ENCODE measurements at regions not wholly inside any gene's neighbourhood (a gene's known extent, or its start where the extent isn't known, plus 50 kb on each side); places are given as distances from the start of the nearest gene placed in this dataset.

- Mint-ChIP-seq H3K27me3 (peaks cover 3% of the 10 kb centered on the region), H3K4me3 (no peak overlapping the region), H3K27ac (no peak overlapping the region), H3K4me1 (no peaks in the 10 kb centered on the region), H3K36me3 (ENCODE audit: low read depth) (no peaks in the 10 kb centered on the region), H3K9me3 (no peaks in the 10 kb centered on the region)
- DNase-seq = no peak
- ChIA-PET POLR2A (no interaction called here), CTCF (no interaction called here)
These were observed 640.8 kb downstream of the TBC1D4 start for GRCh38 chr13:74841123-74841522.

GRCh38 chr13:74839656-74840055, 642.3 kb downstream of the TBC1D4 start:
- H3K4me3 Mint-ChIP-seq = no peak overlapping the region
- H3K27me3 Mint-ChIP-seq = peaks cover 3% of the 10 kb centered on the region
- no peak for DNase-seq
- H3K4me1 Mint-ChIP-seq = no peaks in the 10 kb centered on the region
- H3K27ac Mint-ChIP-seq = no peak overlapping the region
- POLR2A ChIA-PET = no interaction called here
- CTCF ChIA-PET = no interaction called here
- no peaks in the 10 kb centered on the region for H3K36me3 Mint-ChIP-seq (ENCODE audit: low read depth)
- H3K9me3 Mint-ChIP-seq = no peaks in the 10 kb centered on the region

GRCh38 chr13:74838096-74838495, 643.9 kb downstream of the TBC1D4 start:
- no peak overlapping the region for H3K4me3 Mint-ChIP-seq
- DNase-seq = no peak
- no peaks in the 10 kb centered on the region for H3K9me3 Mint-ChIP-seq
- ChIA-PET POLR2A (no interaction called here), CTCF (no interaction called here)
- H3K27me3 Mint-ChIP-seq = peaks cover 3% of the 10 kb centered on the region
- H3K27ac Mint-ChIP-seq = no peak overlapping the region
- H3K36me3 Mint-ChIP-seq (ENCODE audit: low read depth) = no peaks in the 10 kb centered on the region
- no peaks in the 10 kb centered on the region for H3K4me1 Mint-ChIP-seq

DNA sequence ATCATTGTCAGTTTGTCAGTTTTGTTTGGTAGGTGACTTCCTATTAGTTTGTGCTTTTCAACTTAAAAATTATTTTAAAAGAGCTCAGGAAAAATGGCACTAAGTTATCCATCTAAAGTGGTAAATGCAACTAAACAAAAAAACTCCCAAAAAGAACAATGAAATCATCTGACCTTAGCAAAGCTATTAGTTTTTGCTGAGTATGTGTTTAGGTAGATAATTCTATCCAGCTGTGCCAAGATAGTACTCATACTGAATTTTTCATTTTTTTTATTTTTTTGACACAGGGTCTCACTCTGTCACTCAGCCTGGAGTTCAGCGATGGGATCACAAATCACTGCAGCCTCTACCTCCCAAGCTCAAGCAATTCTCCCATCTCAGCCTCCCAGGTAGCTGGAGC, 645.3 kb downstream of the TBC1D4 start:
- Mint-ChIP-seq H3K9me3 (no peaks in the 10 kb centered on the region), H3K27ac (no peak overlapping the region), H3K36me3 (ENCODE audit: low read depth) (no peaks in the 10 kb centered on the region), H3K27me3 (no peaks in the 10 kb centered on the region), H3K4me1 (no peaks in the 10 kb centered on the region), H3K4me3 (no peak overlapping the region)
- POLR2A ChIA-PET = no interaction called here
- CTCF ChIA-PET = no interaction called here
- no peak for DNase-seq

DNA sequence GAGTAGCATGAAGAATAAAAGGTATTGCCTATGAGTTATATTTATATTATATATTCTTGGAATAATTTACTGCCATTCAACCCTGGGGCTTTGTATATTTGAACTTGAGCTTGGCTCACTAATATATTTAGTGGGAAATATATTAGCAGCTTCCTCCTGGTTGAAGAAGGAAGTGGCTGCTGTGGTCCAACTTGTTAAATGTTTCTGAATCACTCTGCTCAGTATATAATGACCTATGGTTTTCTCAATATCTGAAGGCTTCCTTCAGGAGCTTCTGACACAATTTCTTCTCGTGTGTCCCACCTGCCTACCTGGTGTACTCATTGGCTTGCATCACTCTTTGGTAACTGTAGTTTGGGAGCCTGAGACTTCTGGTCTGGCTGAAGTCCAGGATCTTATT, 646.4 kb downstream of the TBC1D4 start:
- DNase-seq = no peak
- no peaks in the 10 kb centered on the region for H3K27me3 Mint-ChIP-seq

GRCh38 chr13:74825938-74826246, 656.1 kb downstream of the TBC1D4 start:
- H3K27me3 Mint-ChIP-seq = no peaks in the 10 kb centered on the region
- CTCF ChIA-PET = no interaction called here
- H3K27ac Mint-ChIP-seq = no peak overlapping the region
- POLR2A ChIA-PET = no interaction called here
- H3K4me3 Mint-ChIP-seq = no peak overlapping the region
- H3K36me3 Mint-ChIP-seq (ENCODE audit: low read depth) = no peaks in the 10 kb centered on the region
- no peaks in the 10 kb centered on the region for H3K9me3 Mint-ChIP-seq
- no peaks in the 10 kb centered on the region for H3K4me1 Mint-ChIP-seq
- DNase-seq = no peak

More for the DNA sequence above, 646.4 kb downstream of the TBC1D4 start:
- ChIA-PET POLR2A (no interaction called here), CTCF (no interaction called here)
- Mint-ChIP-seq H3K9me3 (no peaks in the 10 kb centered on the region), H3K27ac (no peak overlapping the region), H3K4me3 (no peak overlapping the region), H3K4me1 (no peaks in the 10 kb centered on the region), H3K36me3 (ENCODE audit: low read depth) (no peaks in the 10 kb centered on the region)

- no peak for DNase-seq
- POLR2A ChIA-PET = no interaction called here
- H3K27ac Mint-ChIP-seq = no peak overlapping the region
These were observed 656.6 kb downstream of the TBC1D4 start for GRCh38 chr13:74825152-74825937.

GRCh38 chr13:74820809-74821208, 661.2 kb downstream of the TBC1D4 start:
- no peaks in the 10 kb centered on the region for H3K9me3 Mint-ChIP-seq
- ChIA-PET CTCF (no interaction called here), POLR2A (no interaction called here)

More at GRCh38 chr13:74825152-74825937, 656.6 kb downstream of the TBC1D4 start:
- H3K4me1 Mint-ChIP-seq = no peaks in the 10 kb centered on the region
- H3K9me3 Mint-ChIP-seq = no peaks in the 10 kb centered on the region
- H3K36me3 Mint-ChIP-seq (ENCODE audit: low read depth) = no peaks in the 10 kb centered on the region
- no peak overlapping the region for H3K4me3 Mint-ChIP-seq
- CTCF ChIA-PET = no interaction called here
- no peaks in the 10 kb centered on the region for H3K27me3 Mint-ChIP-seq

GRCh38 chr13:74819549-74819948, 662.4 kb downstream of the TBC1D4 start:
- H3K4me1 Mint-ChIP-seq = no peaks in the 10 kb centered on the region
- no peak overlapping the region for H3K4me3 Mint-ChIP-seq
- no peak overlapping the region for H3K27ac Mint-ChIP-seq
- no peak for DNase-seq
- POLR2A ChIA-PET = interaction anchor here (0.6 kb wide), 1 partner anchor 1644 kb away, joined by 7 read pairs; no protein-coding TSS in a partner anchor
- no peaks in the 10 kb centered on the region for H3K36me3 Mint-ChIP-seq (ENCODE audit: low read depth)
- peaks cover 2% of the 10 kb centered on the region for H3K27me3 Mint-ChIP-seq
- no peaks in the 10 kb centered on the region for H3K9me3 Mint-ChIP-seq
- CTCF ChIA-PET = no interaction called here

More at GRCh38 chr13:74820809-74821208, 661.2 kb downstream of the TBC1D4 start:
- DNase-seq = no peak
- Mint-ChIP-seq H3K36me3 (ENCODE audit: low read depth) (no peaks in the 10 kb centered on the region), H3K27me3 (peaks cover 2% of the 10 kb centered on the region), H3K4me3 (no peak overlapping the region), H3K27ac (no peak overlapping the region), H3K4me1 (no peaks in the 10 kb centered on the region)

- no peaks in the 10 kb centered on the region for H3K4me1 Mint-ChIP-seq
- ChIA-PET POLR2A (no interaction called here), CTCF (no interaction called here)
- no peak overlapping the region for H3K4me3 Mint-ChIP-seq
- H3K36me3 Mint-ChIP-seq (ENCODE audit: low read depth) = no peaks in the 10 kb centered on the region
- no peak for DNase-seq
- H3K27me3 Mint-ChIP-seq = peaks cover 2% of the 10 kb centered on the region
- peaks cover 1% of the 10 kb centered on the region for H3K9me3 Mint-ChIP-seq
- H3K27ac Mint-ChIP-seq = no peak overlapping the region
These were observed 665.2 kb downstream of the TBC1D4 start for GRCh38 chr13:74816737-74817136.

- H3K4me3 Mint-ChIP-seq = no peak overlapping the region
- ChIA-PET POLR2A (no interaction called here), CTCF (no interaction called here)
- DNase-seq = no peak
- peaks cover 3% of the 10 kb centered on the region for H3K27me3 Mint-ChIP-seq
- H3K9me3 Mint-ChIP-seq = no peaks in the 10 kb centered on the region
- no peaks in the 10 kb centered on the region for H3K36me3 Mint-ChIP-seq (ENCODE audit: low read depth)
- H3K27ac Mint-ChIP-seq = no peak overlapping the region
- no peaks in the 10 kb centered on the region for H3K4me1 Mint-ChIP-seq
These were observed 662.0 kb upstream of the KLF12 start for GRCh38 chr13:74796157-74796556.

GRCh38 chr13:74795526-74795925, 661.3 kb upstream of the KLF12 start:
- no peaks in the 10 kb centered on the region for H3K9me3 Mint-ChIP-seq
- no peaks in the 10 kb centered on the region for H3K36me3 Mint-ChIP-seq (ENCODE audit: low read depth)
- peaks cover 3% of the 10 kb centered on the region for H3K27me3 Mint-ChIP-seq
- ChIA-PET POLR2A (no interaction called here), CTCF (no interaction called here)
- H3K27ac Mint-ChIP-seq = no peak overlapping the region
- no peaks in the 10 kb centered on the region for H3K4me1 Mint-ChIP-seq
- no peak overlapping the region for H3K4me3 Mint-ChIP-seq
- no peak for DNase-seq

DNA sequence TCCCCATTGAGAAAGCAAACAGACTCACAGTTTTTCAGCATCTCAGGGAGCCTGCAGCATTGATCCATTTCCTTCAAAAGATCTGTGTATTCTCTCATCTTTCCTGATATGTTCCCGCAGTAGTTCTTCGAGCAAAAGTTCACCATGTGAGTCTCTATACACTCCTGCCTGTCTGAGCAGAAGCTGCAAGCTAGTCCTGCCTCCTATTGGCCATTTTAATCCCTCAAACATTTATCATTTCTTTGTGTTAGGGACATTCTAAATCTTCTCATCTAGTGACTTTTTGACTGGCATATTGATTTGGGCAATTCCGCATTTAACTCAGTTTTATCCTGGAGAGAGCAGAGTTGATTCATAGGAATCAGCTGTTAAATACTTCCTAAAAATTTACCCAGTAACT, 660.4 kb upstream of the KLF12 start:
- no peaks in the 10 kb centered on the region for H3K9me3 Mint-ChIP-seq
- ChIA-PET POLR2A (no interaction called here), CTCF (no interaction called here)
- no peak overlapping the region for H3K4me3 Mint-ChIP-seq
- no peak for DNase-seq
- no peaks in the 10 kb centered on the region for H3K4me1 Mint-ChIP-seq
- no peak overlapping the region for H3K27ac Mint-ChIP-seq
- peaks cover 7% of the 10 kb centered on the region for H3K27me3 Mint-ChIP-seq
- H3K36me3 Mint-ChIP-seq (ENCODE audit: low read depth) = no peaks in the 10 kb centered on the region

- H3K27me3 Mint-ChIP-seq = peaks cover 7% of the 10 kb centered on the region
- CTCF ChIA-PET = no interaction called here
- H3K4me1 Mint-ChIP-seq = no peaks in the 10 kb centered on the region
- POLR2A ChIA-PET = no interaction called here
- H3K4me3 Mint-ChIP-seq = no peak overlapping the region
- no peaks in the 10 kb centered on the region for H3K9me3 Mint-ChIP-seq
- no peak for DNase-seq
- H3K36me3 Mint-ChIP-seq (ENCODE audit: low read depth) = no peaks in the 10 kb centered on the region
- H3K27ac Mint-ChIP-seq = no peak overlapping the region
These were observed 659.9 kb upstream of the KLF12 start for GRCh38 chr13:74794147-74794546.
